Natural killer cell (primary cell): ENCODE measurements at regions not wholly inside any gene's neighbourhood (a gene's known extent, or its start where the extent isn't known, plus 50 kb on each side); places are given as distances from the start of the nearest gene placed in this dataset.
A peak's percentile ranks its signal among the peaks of the same experiment; 100 is the strongest.

Source experiments
- ATAC-seq, 3 donors: fragments of 150-1000 bp in 2 of 3; fragments of 200-7000 bp in 1 of 3; cut with Tn5 transposase; 1 replicate in 1 of 3; 2 replicates in 2 of 3; pipeline ENCODE4 v1.10.0; 2021; ENCODE audit warnings: mild to moderate bottlenecking in 2 of 3, moderate library complexity in 2 of 3
- DNase-seq, 2 donors: peaks; one replicate each; pipeline versions ENCODE4 v3.0.0 to v3.0.0-alpha.2; 2013 to 2021; ENCODE audit warnings: mixed read lengths in 1 of 2
- H3K27ac ChIP-seq: one replicate; pipeline ENCODE4 v1.5.1; 2013; ENCODE audit warnings: mild to moderate bottlenecking, low read length
- H3K27me3 ChIP-seq: one replicate; pipeline ENCODE4 v1.6.1; 2013; ENCODE audit warnings: low read length; ENCODE audit not compliant: control insufficient read depth, insufficient read depth
- H3K36me3 ChIP-seq: one replicate; pipeline ENCODE4 v1.6.1; 2013; ENCODE audit warnings: low read length; ENCODE audit not compliant: control insufficient read depth, insufficient read depth
- H3K4me1 ChIP-seq: one replicate; pipeline ENCODE4 v1.6.1; 2013; ENCODE audit warnings: low read length; ENCODE audit not compliant: control insufficient read depth, insufficient read depth
- H3K4me3 ChIP-seq: one replicate; pipeline ENCODE4 v1.5.1; 2013; ENCODE audit warnings: low read length
- H3K9me3 ChIP-seq: one replicate; pipeline ENCODE4 v1.6.1; 2013; ENCODE audit warnings: low read length; ENCODE audit not compliant: control insufficient read depth, insufficient read depth
- H3K27ac Mint-ChIP-seq, 2 donors: one replicate each; pipeline ENCODE4 v1.8.0; 2022; ENCODE audit warnings: mild to moderate bottlenecking in 2 of 2, mixed read lengths in 2 of 2, moderate library complexity in 1 of 2
- H3K27me3 Mint-ChIP-seq, 2 donors: one replicate each; pipeline ENCODE4 v1.8.0; 2022; ENCODE audit warnings: low read depth in 2 of 2, mixed read lengths in 2 of 2
- H3K36me3 Mint-ChIP-seq: one replicate; pipeline ENCODE4 v1.8.0; 2022; ENCODE audit warnings: mixed read lengths
- H3K4me1 Mint-ChIP-seq, 2 donors: one replicate each; pipeline ENCODE4 v1.8.0; 2022; ENCODE audit warnings: mixed read lengths in 2 of 2
- H3K4me3 Mint-ChIP-seq: one replicate; pipeline ENCODE4 v1.8.0; 2022; ENCODE audit warnings: mild to moderate bottlenecking, moderate library complexity, mixed read lengths
- H3K9me3 Mint-ChIP-seq, 2 donors: one replicate each; pipeline ENCODE4 v1.8.0; 2022; ENCODE audit warnings: mixed read lengths in 2 of 2
- WGBS: methylation state at CpG from one replicate; pipeline ENCODE4 v1.1.7; 2013; ENCODE audit warnings: missing lambda C conversion rate; ENCODE audit not compliant: insufficient coverage; 5-methylcytosine and 5-hydroxymethylcytosine counted together
- intact Hi-C: fragments of 100-400 bp; cut with micrococcal nuclease; formaldehyde crosslinking; loops from one replicate; pipeline ENCODE4 v1.14.2; 2022
- TF ChIP-seq, protein P1 (sequence below): fragments of 200-600 bp; IDR thresholded peaks from one replicate; pipeline ENCODE4 v1.8.0; 2022; ENCODE audit warnings: antibody characterized with exemption

DNA sequence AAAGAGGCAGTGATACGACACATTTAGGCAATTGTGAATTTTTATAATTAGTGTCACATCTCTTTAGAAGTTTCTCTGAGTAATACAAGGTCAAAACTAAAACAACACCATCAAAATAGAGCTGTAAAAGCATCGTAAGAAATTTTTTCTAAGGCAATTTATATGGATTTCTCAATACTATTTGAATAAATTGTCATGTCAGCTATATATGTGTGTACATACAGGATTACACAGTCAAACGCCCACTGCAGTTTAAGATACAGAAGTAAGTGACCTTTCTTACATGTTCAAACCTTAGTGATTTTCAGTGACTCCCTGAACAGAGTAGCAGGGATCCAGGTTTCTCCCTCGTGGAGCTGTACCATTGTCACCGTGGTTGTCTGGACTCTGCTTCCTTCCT lies 129.1 kb upstream of the CBLN2 start:
- no peak overlapping the region for H3K4me3 ChIP-seq
- no peak overlapping the region for H3K27ac Mint-ChIP-seq
- ATAC-seq (no peak), DNase-seq (no peak)
- peaks cover 0 to 2% of the 10 kb centered on the region in 2 donors for H3K27me3 Mint-ChIP-seq
- H3K4me1 ChIP-seq, result no peaks in the 10 kb centered on the region
- H3K27me3 ChIP-seq, result no peaks in the 10 kb centered on the region
- H3K9me3 ChIP-seq, result no peaks in the 10 kb centered on the region
- no peak overlapping the region for H3K4me3 Mint-ChIP-seq
- intact Hi-C loops, result no loop called here
- peaks cover 0 to 2% of the 10 kb centered on the region in 2 donors for H3K9me3 Mint-ChIP-seq
- WGBS, result 53% methylated on average over 4 of the region's 5 CpGs
- no peaks in the 10 kb centered on the region for H3K4me1 Mint-ChIP-seq
- H3K27ac ChIP-seq, result no peak overlapping the region
- H3K36me3 ChIP-seq, result no peaks in the 10 kb centered on the region
- no peaks in the 10 kb centered on the region for H3K36me3 Mint-ChIP-seq
- TF ChIP-seq, protein P1, sequence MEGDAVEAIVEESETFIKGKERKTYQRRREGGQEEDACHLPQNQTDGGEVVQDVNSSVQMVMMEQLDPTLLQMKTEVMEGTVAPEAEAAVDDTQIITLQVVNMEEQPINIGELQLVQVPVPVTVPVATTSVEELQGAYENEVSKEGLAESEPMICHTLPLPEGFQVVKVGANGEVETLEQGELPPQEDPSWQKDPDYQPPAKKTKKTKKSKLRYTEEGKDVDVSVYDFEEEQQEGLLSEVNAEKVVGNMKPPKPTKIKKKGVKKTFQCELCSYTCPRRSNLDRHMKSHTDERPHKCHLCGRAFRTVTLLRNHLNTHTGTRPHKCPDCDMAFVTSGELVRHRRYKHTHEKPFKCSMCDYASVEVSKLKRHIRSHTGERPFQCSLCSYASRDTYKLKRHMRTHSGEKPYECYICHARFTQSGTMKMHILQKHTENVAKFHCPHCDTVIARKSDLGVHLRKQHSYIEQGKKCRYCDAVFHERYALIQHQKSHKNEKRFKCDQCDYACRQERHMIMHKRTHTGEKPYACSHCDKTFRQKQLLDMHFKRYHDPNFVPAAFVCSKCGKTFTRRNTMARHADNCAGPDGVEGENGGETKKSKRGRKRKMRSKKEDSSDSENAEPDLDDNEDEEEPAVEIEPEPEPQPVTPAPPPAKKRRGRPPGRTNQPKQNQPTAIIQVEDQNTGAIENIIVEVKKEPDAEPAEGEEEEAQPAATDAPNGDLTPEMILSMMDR, result no peak

GRCh38 chr18:72672364-72673184 lies 128.4 kb upstream of the CBLN2 start:
- intact Hi-C loops, result no loop called here
- Histone ChIP-seq H3K27ac (no peak overlapping the region), H3K4me1 (no peaks in the 10 kb centered on the region), H3K4me3 (no peak overlapping the region), H3K9me3 (no peaks in the 10 kb centered on the region), H3K36me3 (no peaks in the 10 kb centered on the region), H3K27me3 (no peaks in the 10 kb centered on the region)
- H3K36me3 Mint-ChIP-seq, result no peaks in the 10 kb centered on the region
- TF ChIP-seq, protein P1, result peak; percentile 12
- H3K4me1 Mint-ChIP-seq, result no peaks in the 10 kb centered on the region
- 79% methylated on average over 11 of the region's 11 CpGs for WGBS
- H3K27ac Mint-ChIP-seq, result no peak overlapping the region
- H3K4me3 Mint-ChIP-seq, result no peak overlapping the region
- ATAC-seq, result no peak
- H3K27me3 Mint-ChIP-seq, result peaks cover 0 to 2% of the 10 kb centered on the region in 2 donors
- DNase-seq, result peak in 1 of 2 donors; percentile 29
- peaks cover 0 to 2% of the 10 kb centered on the region in 2 donors for H3K9me3 Mint-ChIP-seq

DNA sequence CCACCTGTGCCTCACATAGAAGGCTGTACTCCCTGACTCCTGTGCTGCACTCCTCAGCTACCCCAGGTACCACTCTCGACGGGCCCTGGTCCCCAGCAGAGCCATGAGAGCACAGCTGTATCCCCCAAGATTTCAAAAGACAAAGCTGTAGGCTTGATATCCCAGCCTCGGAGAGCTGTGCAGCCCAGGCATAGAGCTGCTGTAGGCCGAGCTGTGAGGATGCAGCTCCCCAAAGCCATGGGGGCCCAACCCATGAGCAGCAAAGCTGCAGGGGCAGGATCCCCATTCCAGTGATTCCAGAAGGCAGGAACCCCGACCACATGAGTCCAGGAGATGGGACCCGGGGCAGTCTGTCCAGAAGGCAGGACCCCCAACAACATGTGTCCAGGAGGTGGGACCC lies 123.8 kb upstream of the CBLN2 start:
- WGBS, result 85% methylated on average over 6 of the region's 6 CpGs
- Mint-ChIP-seq H3K27me3 (no peaks in the 10 kb centered on the region), H3K27ac (no peak overlapping the region), H3K4me3 (no peak overlapping the region), H3K36me3 (no peaks in the 10 kb centered on the region), H3K9me3 (peaks cover 4 to 14% of the 10 kb centered on the region in 2 donors), H3K4me1 (no peaks in the 10 kb centered on the region)
- DNase-seq (no peak), ATAC-seq (no peak)
- no peaks in the 10 kb centered on the region for H3K9me3 ChIP-seq
- H3K27ac ChIP-seq, result no peak overlapping the region
- no peaks in the 10 kb centered on the region for H3K36me3 ChIP-seq
- TF ChIP-seq, protein P1, result no peak
- intact Hi-C loops, result no loop called here
- H3K4me1 ChIP-seq, result no peaks in the 10 kb centered on the region
- H3K27me3 ChIP-seq, result no peaks in the 10 kb centered on the region
- no peak overlapping the region for H3K4me3 ChIP-seq
